Heart left ventricle (tissue), 13 donors: ENCODE measurements at regions not wholly inside any gene's neighbourhood (a gene's known extent, or its start where the extent isn't known, plus 50 kb on each side); places are given as distances from the start of the nearest gene placed in this dataset.

Experiments
- CTCF ChIP-seq, 12 donors: fragments of 200-600 bp; sonication (generic) in 4 of 12; IDR thresholded peaks; one replicate each; pipeline versions ENCODE4 v1.5.0 to v1.8.0; 2018 to 2022; ENCODE audit warnings: antibody characterized with exemption in 12 of 12, mild to moderate bottlenecking in 5 of 12
- POLR2A ChIP-seq, 2 donors: fragments of 450-650 bp; IDR thresholded peaks; one replicate each; pipeline ENCODE4 v1.6.1; 2017; ENCODE audit warnings: antibody characterized with exemption in 2 of 2, mild to moderate bottlenecking in 2 of 2, moderate library complexity in 2 of 2
- donor health status: ischemic (EF 13 %, LVEDD 7.1; RV severe dilation, severe dysfunction).
- donor health status: DM: no; HTN: yes; CAD: no.
- donor health status: DM: no; HTN: no; CAD: no.
- donor health status: ischemic (EF 25% LVEDD 6.9; RV normal size, moderate dysfunction).
- donor health status: ischemic (EF 25% LVEDD 5.7; RV mildly dilated, moderate dysfunction).
- donor health status: ischemic (EF 35%, LVEDD 5.7; RV mildly dilated, moderate dysfunction).
- donor health status: nonischemic (EF 11% LVEDD 7.7; RV severe dilation, severe dysfunction).
- donor health status: DM: yes; HTN: yes; CAD: no.
- donor health status: PGD.
- donor health status: ischemic (EF 29% LVEDD 5.4; RV normal size, mild dysfunction).
- donor health status: nonischemic (EF 23%, LVEDD 6.1; RV moderate dilation, normal function).

DNA sequence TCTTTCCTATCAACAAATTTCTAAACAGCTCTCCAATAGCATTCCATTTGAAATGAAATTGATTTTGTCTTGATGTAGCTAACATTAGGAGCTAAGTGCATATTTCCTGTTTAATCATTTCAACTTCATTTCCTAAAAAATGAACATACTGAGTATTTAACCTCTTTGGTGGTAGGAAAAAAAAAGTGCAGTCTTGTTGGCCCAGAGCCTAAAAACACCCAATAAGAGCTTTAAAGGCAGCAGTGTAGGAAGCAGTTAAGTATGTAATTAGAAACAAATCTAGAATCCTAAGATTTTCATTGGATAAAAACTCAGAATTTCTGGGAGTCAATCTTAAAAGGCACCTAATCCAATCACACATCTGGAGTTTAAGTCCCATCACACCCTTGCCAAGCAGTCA, 71.0 kb upstream of the RBMS1 start:
- no peak for TF ChIP-seq CTCF (IDR thresholded peaks at IDR 0.05)
- no peak for TF ChIP-seq POLR2A (IDR thresholded peaks at IDR 0.05)
